ENCODE measurements at regions not wholly inside any gene's neighbourhood (a gene's known extent, or its start where the extent isn't known, plus 50 kb on each side); places are given as distances from the start of the nearest gene placed in this dataset.

GRCh38 chr14:71333705-71334104, 426.4 kb downstream of the PCNX1 start:
- Histone ChIP-seq H3F3A (ENCODE audit: insufficient read depth, low read length) (no peaks in the 10 kb centered on the region), H2AFZ (ENCODE audit: low read length) (no peak overlapping the region), H3K4me1 (ENCODE audit: insufficient read depth, low read length, severe bottlenecking) (peaks cover 11% of the 10 kb centered on the region), H3K27ac (ENCODE audit: low read depth, low read length, poor library complexity, severe bottlenecking) (no peak overlapping the region), H3K9me3 (ENCODE audit: low read length) (0 out of 2 replicates have a peak, but pooled peaks cover 2% of the 10 kb centered on the region), H3K9ac (ENCODE audit: low read length) (no peak overlapping the region), H3K4me2 (ENCODE audit: low read length) (no peak overlapping the region), H3K36me3 (ENCODE audit: insufficient read depth, low read length) (no peaks in the 10 kb centered on the region; the same call in 1 of the 2 replicates), H3K9me2 (ENCODE audit: low read depth, low read length) (no peaks in the 10 kb centered on the region), H4K20me1 (ENCODE audit: insufficient read depth, low read length) (no peaks in the 10 kb centered on the region), H3K79me2 (ENCODE audit: insufficient read depth, low read length) (peaks cover 25% of the 10 kb centered on the region; the same call in 1 of the 2 replicates), H3K27me3 (ENCODE audit: insufficient read depth, low read length) (no peaks in the 10 kb centered on the region), H3K4me3 (ENCODE audit: low read depth, low read length, poor library complexity, severe bottlenecking) (no peak overlapping the region)
- TF ChIP-seq EZH2 (IDR thresholded peaks at IDR 0.05; ENCODE audit: borderline replicate concordance, low read length), result no peak
- TF ChIP-seq CTCF (IDR thresholded peaks at IDR 0.05; ENCODE audit: low read length), result no peak

GRCh38 chr14:71336489-71337192, 429.4 kb downstream of the PCNX1 start:
- TF ChIP-seq CTCF (IDR thresholded peaks at IDR 0.05; ENCODE audit: low read length) (no peak), EZH2 (IDR thresholded peaks at IDR 0.05; ENCODE audit: borderline replicate concordance, low read length) (no peak)
- Histone ChIP-seq H3K9ac (ENCODE audit: low read length) (no peak overlapping the region), H3K4me1 (ENCODE audit: insufficient read depth, low read length, severe bottlenecking) (peaks cover 4% of the 10 kb centered on the region), H3K4me3 (ENCODE audit: low read depth, low read length, poor library complexity, severe bottlenecking) (no peak overlapping the region), H3K79me2 (ENCODE audit: insufficient read depth, low read length) (peaks cover 18% of the 10 kb centered on the region; the same call in 1 of the 2 replicates), H3K9me2 (ENCODE audit: low read depth, low read length) (no peaks in the 10 kb centered on the region), H3K9me3 (ENCODE audit: low read length) (no peaks in the 10 kb centered on the region), H3K36me3 (ENCODE audit: insufficient read depth, low read length) (no peaks in the 10 kb centered on the region), H2AFZ (ENCODE audit: low read length) (no peak overlapping the region), H3K27ac (ENCODE audit: low read depth, low read length, poor library complexity, severe bottlenecking) (no peak overlapping the region), H3F3A (ENCODE audit: insufficient read depth, low read length) (no peaks in the 10 kb centered on the region), H3K27me3 (ENCODE audit: insufficient read depth, low read length) (no peaks in the 10 kb centered on the region), H4K20me1 (ENCODE audit: insufficient read depth, low read length) (no peaks in the 10 kb centered on the region), H3K4me2 (ENCODE audit: low read length) (no peak overlapping the region)

- Histone ChIP-seq H3K27me3 (ENCODE audit: insufficient read depth, low read length) (no peaks in the 10 kb centered on the region), H3K4me1 (ENCODE audit: insufficient read depth, low read length, severe bottlenecking) (no peaks in the 10 kb centered on the region), H2AFZ (ENCODE audit: low read length) (no peak overlapping the region), H3K9me2 (ENCODE audit: low read depth, low read length) (no peaks in the 10 kb centered on the region), H3K36me3 (ENCODE audit: insufficient read depth, low read length) (no peaks in the 10 kb centered on the region), H3K79me2 (ENCODE audit: insufficient read depth, low read length) (peaks cover 5% of the 10 kb centered on the region; the same call in 1 of the 2 replicates), H3K4me2 (ENCODE audit: low read length) (no peak overlapping the region), H3K9ac (ENCODE audit: low read length) (no peak overlapping the region), H3K9me3 (ENCODE audit: low read length) (no peaks in the 10 kb centered on the region), H4K20me1 (ENCODE audit: insufficient read depth, low read length) (no peaks in the 10 kb centered on the region), H3K27ac (ENCODE audit: low read depth, low read length, poor library complexity, severe bottlenecking) (no peak overlapping the region), H3F3A (ENCODE audit: insufficient read depth, low read length) (no peaks in the 10 kb centered on the region), H3K4me3 (ENCODE audit: low read depth, low read length, poor library complexity, severe bottlenecking) (no peak overlapping the region)
- TF ChIP-seq EZH2 (IDR thresholded peaks at IDR 0.05; ENCODE audit: borderline replicate concordance, low read length) (no peak), CTCF (IDR thresholded peaks at IDR 0.05; ENCODE audit: low read length) (no peak)
These were observed 430.9 kb downstream of the PCNX1 start for GRCh38 chr14:71338153-71338552.

Measured in OCI-LY1 (cell line).